Neural progenitor cell (in vitro differentiated cells): ENCODE measurements at regions not wholly inside any gene's neighbourhood (a gene's known extent, or its start where the extent isn't known, plus 50 kb on each side); places are given as distances from the start of the nearest gene placed in this dataset.
A peak's percentile ranks its signal among the peaks of the same experiment; 100 is the strongest.

ENCODE experiments used
- DNase-seq: peaks from one replicate; pipeline ENCODE4 v3.0.0-alpha.2; 2016; ENCODE audit warnings: low spot score
- H2AFZ ChIP-seq: fragments of 200-600 bp; sonication (generic); replicated peaks from 2 replicates; pipeline ENCODE4 v1.6.1; 2016; ENCODE audit warnings: antibody characterized with exemption
- H3F3A ChIP-seq: fragments of 200-600 bp; sonication (generic); 2 replicates; pipeline ENCODE4 v1.6.1; 2016; ENCODE audit warnings: antibody characterized with exemption, low read depth
- H3K27ac ChIP-seq: fragments of 200-600 bp; sonication (generic); 2 replicates; pipeline ENCODE4 v1.5.1; 2016; ENCODE audit warnings: mild to moderate bottlenecking
- H3K27me3 ChIP-seq: fragments of 200-600 bp; sonication (generic); 2 replicates; pipeline ENCODE4 v1.6.1; 2016; ENCODE audit warnings: mild to moderate bottlenecking, moderate library complexity
- H3K36me3 ChIP-seq: fragments of 200-600 bp; sonication (generic); 2 replicates; pipeline ENCODE4 v1.5.1; 2016
- H3K4me1 ChIP-seq: fragments of 200-600 bp; sonication (generic); 2 replicates; pipeline ENCODE4 v1.6.1; 2016; ENCODE audit warnings: mixed run types
- H3K4me2 ChIP-seq: fragments of 200-600 bp; sonication (generic); 2 replicates; pipeline ENCODE4 v1.6.1; 2016
- H3K4me3 ChIP-seq: fragments of 200-600 bp; sonication (generic); 2 replicates; pipeline ENCODE4 v1.5.1; 2016
- H3K79me2 ChIP-seq: fragments of 200-600 bp; sonication (generic); 2 replicates; pipeline ENCODE4 v1.6.1; 2016; ENCODE audit warnings: low read depth
- H3K9ac ChIP-seq: fragments of 200-600 bp; sonication (generic); 2 replicates; pipeline ENCODE4 v1.6.1; 2016
- H3K9me3 ChIP-seq: fragments of 200-600 bp; sonication (generic); 2 replicates; pipeline ENCODE4 v1.5.1; 2016; ENCODE audit warnings: low read depth
- H4K20me1 ChIP-seq: fragments of 200-600 bp; sonication (generic); 2 replicates; pipeline ENCODE4 v1.6.1; 2016; ENCODE audit warnings: low read depth
- H3K27ac Mint-ChIP-seq: 3 replicates; pipeline ENCODE4 v1.8.0; 2021; ENCODE audit warnings: mixed read lengths
- H3K27me3 Mint-ChIP-seq: 2 replicates; pipeline ENCODE4 v1.8.0; 2022; ENCODE audit warnings: low read depth, mild to moderate bottlenecking, inconsistent platforms, moderate library complexity, mixed read lengths; ENCODE audit not compliant: insufficient read depth
- H3K36me3 Mint-ChIP-seq: 3 replicates; pipeline ENCODE4 v1.8.0; 2021; ENCODE audit warnings: mixed read lengths
- H3K4me1 Mint-ChIP-seq: 3 replicates; pipeline ENCODE4 v1.8.0; 2021; ENCODE audit warnings: mixed read lengths
- H3K4me3 Mint-ChIP-seq: 3 replicates; pipeline ENCODE4 v1.8.0; 2021; ENCODE audit warnings: mild to moderate bottlenecking, moderate library complexity, mixed read lengths
- H3K9me3 Mint-ChIP-seq: 3 replicates; pipeline ENCODE4 v1.8.0; 2020; ENCODE audit warnings: mixed read lengths
- CTCF ChIP-seq: fragments of 200-600 bp; sonication (generic); IDR thresholded peaks from 2 replicates; pipeline ENCODE4 v1.5.1; 2017; ENCODE audit warnings: antibody characterized with exemption, mild to moderate bottlenecking
- EZH2 ChIP-seq: fragments of 200-600 bp; sonication (generic); IDR thresholded peaks from 2 replicates; pipeline ENCODE4 v1.6.1; 2017; ENCODE audit warnings: antibody characterized with exemption, mild to moderate bottlenecking, moderate library complexity
- EZH2phosphoT487 ChIP-seq: fragments of 200-600 bp; sonication (generic); IDR thresholded peaks from 2 replicates; pipeline ENCODE4 v1.6.1; 2017; ENCODE audit warnings: antibody characterized with exemption

GRCh38 chr15:38740206-38740605 lies 175.6 kb upstream of the RASGRP1 start:
- TF ChIP-seq EZH2 (no peak), EZH2phosphoT487 (no peak), CTCF (no peak)
- no peak overlapping the region for H3K4me3 Mint-ChIP-seq
- no peak overlapping the region for H3K9ac ChIP-seq
- no peaks in the 10 kb centered on the region for H3K27me3 ChIP-seq
- no peaks in the 10 kb centered on the region for H3K9me3 Mint-ChIP-seq
- no peaks in the 10 kb centered on the region for H3K36me3 Mint-ChIP-seq
- no peak overlapping the region for H3K27ac Mint-ChIP-seq
- H3K4me3 ChIP-seq: no peak overlapping the region
- peak overlapping the region; percentile 45 for H2AFZ ChIP-seq
- H3K79me2 ChIP-seq: no peaks in the 10 kb centered on the region
- no peaks in the 10 kb centered on the region for H3K36me3 ChIP-seq
- H3K9me3 ChIP-seq: no peaks in the 10 kb centered on the region
- H3K27me3 Mint-ChIP-seq: peaks cover 5% of the 10 kb centered on the region
- no peaks in the 10 kb centered on the region for H3F3A ChIP-seq
- H3K4me1 ChIP-seq: peaks cover 4% of the 10 kb centered on the region
- peak; percentile 4 for DNase-seq
- no peak overlapping the region for H3K4me2 ChIP-seq
- H4K20me1 ChIP-seq: no peaks in the 10 kb centered on the region
- H3K4me1 Mint-ChIP-seq: peaks cover 6% of the 10 kb centered on the region
- H3K27ac ChIP-seq: no peak overlapping the region

- H3K27me3 Mint-ChIP-seq: peaks cover 2% of the 10 kb centered on the region
- H3K4me1 Mint-ChIP-seq: no peaks in the 10 kb centered on the region
- H3K4me3 Mint-ChIP-seq: no peak overlapping the region
- H3K36me3 Mint-ChIP-seq: no peaks in the 10 kb centered on the region
- Histone ChIP-seq H4K20me1 (no peaks in the 10 kb centered on the region), H3K4me3 (no peak overlapping the region), H3K79me2 (no peaks in the 10 kb centered on the region), H3K9ac (no peak overlapping the region), H3K9me3 (no peaks in the 10 kb centered on the region), H3K27ac (no peak overlapping the region), H2AFZ (no peak overlapping the region), H3K36me3 (no peaks in the 10 kb centered on the region), H3F3A (no peaks in the 10 kb centered on the region), H3K4me2 (no peak overlapping the region), H3K4me1 (no peaks in the 10 kb centered on the region), H3K27me3 (no peaks in the 10 kb centered on the region)
- no peak for DNase-seq
- no peaks in the 10 kb centered on the region for H3K9me3 Mint-ChIP-seq
- no peak overlapping the region for H3K27ac Mint-ChIP-seq
- TF ChIP-seq EZH2phosphoT487 (no peak), EZH2 (no peak), CTCF (no peak)
These were observed 178.5 kb upstream of the RASGRP1 start for GRCh38 chr15:38743147-38743546.

- Histone ChIP-seq H3K4me3 (no peak overlapping the region), H3K36me3 (no peaks in the 10 kb centered on the region), H3K4me1 (no peaks in the 10 kb centered on the region), H4K20me1 (no peaks in the 10 kb centered on the region), H3K27ac (no peak overlapping the region), H3K9me3 (no peaks in the 10 kb centered on the region), H3K27me3 (no peaks in the 10 kb centered on the region), H3K79me2 (no peaks in the 10 kb centered on the region), H3K4me2 (no peak overlapping the region), H2AFZ (no peak overlapping the region), H3K9ac (no peak overlapping the region), H3F3A (no peaks in the 10 kb centered on the region)
- H3K36me3 Mint-ChIP-seq: no peaks in the 10 kb centered on the region
- H3K4me3 Mint-ChIP-seq: no peak overlapping the region
- no peak for DNase-seq
- TF ChIP-seq EZH2 (no peak), CTCF (no peak), EZH2phosphoT487 (no peak)
- H3K4me1 Mint-ChIP-seq: no peaks in the 10 kb centered on the region
- H3K9me3 Mint-ChIP-seq: no peaks in the 10 kb centered on the region
- H3K27me3 Mint-ChIP-seq: peaks cover 2% of the 10 kb centered on the region
- no peak overlapping the region for H3K27ac Mint-ChIP-seq
These were observed 180.5 kb upstream of the RASGRP1 start for GRCh38 chr15:38745126-38745525.
